ENCODE measurements at regions not wholly inside any gene's neighbourhood (a gene's known extent, or its start where the extent isn't known, plus 50 kb on each side); places are given as distances from the start of the nearest gene placed in this dataset.

DNA sequence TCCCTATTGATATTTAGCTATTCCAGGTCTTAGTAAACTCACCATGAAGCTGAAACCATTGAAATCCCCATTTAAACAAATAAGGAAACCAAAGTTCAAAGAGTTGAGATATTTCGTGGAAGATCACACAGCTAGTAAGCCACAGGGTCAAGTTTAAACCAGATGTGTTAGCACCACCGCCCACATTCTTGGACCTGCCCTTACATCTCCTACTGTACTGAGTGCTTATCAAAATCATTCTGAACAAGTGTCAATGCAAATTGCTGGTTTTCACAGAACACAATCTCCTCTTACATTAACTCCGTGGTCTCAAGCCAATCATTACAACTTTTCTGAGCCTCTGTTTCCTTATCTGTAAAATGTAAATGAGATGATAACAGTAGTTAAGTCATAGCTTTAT lies 676.2 kb downstream of the CDH11 start:
- Histone ChIP-seq H3K9me3 (no peaks in the 10 kb centered on the region), H3K36me3 (ENCODE audit: control insufficient read depth, insufficient read depth, low read length) (no peaks in the 10 kb centered on the region), H3K4me1 (no peaks in the 10 kb centered on the region), H3K4me3 (ENCODE audit: low read depth, low read length) (no peak overlapping the region), H3K27me3 (replicated peaks; ENCODE audit: control insufficient read depth, insufficient read depth, low read length) (no peaks in the 10 kb centered on the region)
- Mint-ChIP-seq H3K36me3 (ENCODE audit: insufficient read depth, unreplicated experiment) (no peaks in the 10 kb centered on the region), H3K4me3 (ENCODE audit: unreplicated experiment) (no peak overlapping the region), H3K4me1 (ENCODE audit: low read depth, unreplicated experiment) (no peaks in the 10 kb centered on the region), H3K27me3 (ENCODE audit: insufficient read depth, unreplicated experiment) (no peaks in the 10 kb centered on the region), H3K9me3 (ENCODE audit: unreplicated experiment) (no peaks in the 10 kb centered on the region), H3K27ac (ENCODE audit: unreplicated experiment) (no peak overlapping the region)
- intact Hi-C loops (cut with micrococcal nuclease; ENCODE audit: unreplicated experiment): no loop called here
- no peak for DNase-seq
- TF ChIP-seq, protein P1, sequence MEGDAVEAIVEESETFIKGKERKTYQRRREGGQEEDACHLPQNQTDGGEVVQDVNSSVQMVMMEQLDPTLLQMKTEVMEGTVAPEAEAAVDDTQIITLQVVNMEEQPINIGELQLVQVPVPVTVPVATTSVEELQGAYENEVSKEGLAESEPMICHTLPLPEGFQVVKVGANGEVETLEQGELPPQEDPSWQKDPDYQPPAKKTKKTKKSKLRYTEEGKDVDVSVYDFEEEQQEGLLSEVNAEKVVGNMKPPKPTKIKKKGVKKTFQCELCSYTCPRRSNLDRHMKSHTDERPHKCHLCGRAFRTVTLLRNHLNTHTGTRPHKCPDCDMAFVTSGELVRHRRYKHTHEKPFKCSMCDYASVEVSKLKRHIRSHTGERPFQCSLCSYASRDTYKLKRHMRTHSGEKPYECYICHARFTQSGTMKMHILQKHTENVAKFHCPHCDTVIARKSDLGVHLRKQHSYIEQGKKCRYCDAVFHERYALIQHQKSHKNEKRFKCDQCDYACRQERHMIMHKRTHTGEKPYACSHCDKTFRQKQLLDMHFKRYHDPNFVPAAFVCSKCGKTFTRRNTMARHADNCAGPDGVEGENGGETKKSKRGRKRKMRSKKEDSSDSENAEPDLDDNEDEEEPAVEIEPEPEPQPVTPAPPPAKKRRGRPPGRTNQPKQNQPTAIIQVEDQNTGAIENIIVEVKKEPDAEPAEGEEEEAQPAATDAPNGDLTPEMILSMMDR (IDR thresholded peaks at IDR 0.05; ENCODE audit: insufficient read depth in 1 of 2, low read depth in 1 of 2, low read length in 1 of 2, severe bottlenecking in 1 of 2, unreplicated experiment in 1 of 2): no peak
- POLR2A ChIA-PET: no interaction called here
- BruUV-seq (replicated peaks): no TSS peak
- CTCF ChIA-PET: no interaction called here

DNA sequence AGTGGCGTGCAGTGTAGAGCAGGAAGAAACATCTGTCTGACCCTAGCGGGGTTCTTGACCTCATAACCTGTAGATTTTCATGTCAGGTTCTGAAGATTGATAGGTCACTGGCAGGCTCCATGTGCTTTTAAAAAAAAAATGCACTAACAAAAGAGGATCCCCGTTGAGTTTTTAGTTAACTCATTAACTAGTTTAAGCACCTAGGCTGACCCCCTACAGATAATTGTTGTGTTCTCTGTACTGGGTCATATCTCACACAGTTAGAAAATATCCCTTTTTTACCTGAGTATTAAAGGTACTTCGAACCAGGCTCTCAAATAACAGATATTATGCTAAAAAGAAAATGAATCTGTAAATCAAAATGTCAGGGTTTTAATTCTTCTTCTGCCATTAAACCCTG lies 676.6 kb downstream of the CDH11 start:
- H3K27ac Mint-ChIP-seq (ENCODE audit: unreplicated experiment): no peak overlapping the region
- H3K9me3 Mint-ChIP-seq (ENCODE audit: unreplicated experiment): no peaks in the 10 kb centered on the region
- BruUV-seq (replicated peaks): no TSS peak
- H3K9me3 ChIP-seq: no peaks in the 10 kb centered on the region
- H3K4me3 Mint-ChIP-seq (ENCODE audit: unreplicated experiment): no peak overlapping the region
- no peaks in the 10 kb centered on the region for H3K4me1 Mint-ChIP-seq (ENCODE audit: low read depth, unreplicated experiment)
- H3K4me1 ChIP-seq: no peaks in the 10 kb centered on the region
- H3K27me3 ChIP-seq (replicated peaks; ENCODE audit: control insufficient read depth, insufficient read depth, low read length): no peaks in the 10 kb centered on the region
- no peaks in the 10 kb centered on the region for H3K27me3 Mint-ChIP-seq (ENCODE audit: insufficient read depth, unreplicated experiment)
- ChIA-PET POLR2A (no interaction called here), CTCF (no interaction called here)
- no peak for DNase-seq
- H3K36me3 Mint-ChIP-seq (ENCODE audit: insufficient read depth, unreplicated experiment): no peaks in the 10 kb centered on the region
- no peaks in the 10 kb centered on the region for H3K36me3 ChIP-seq (ENCODE audit: control insufficient read depth, insufficient read depth, low read length)
- intact Hi-C loops (cut with micrococcal nuclease; ENCODE audit: unreplicated experiment): no loop called here
- TF ChIP-seq, protein P1 (IDR thresholded peaks at IDR 0.05; ENCODE audit: insufficient read depth in 1 of 2, low read depth in 1 of 2, low read length in 1 of 2, severe bottlenecking in 1 of 2, unreplicated experiment in 1 of 2): no peak
- H3K4me3 ChIP-seq (ENCODE audit: low read depth, low read length): no peak overlapping the region

DNA sequence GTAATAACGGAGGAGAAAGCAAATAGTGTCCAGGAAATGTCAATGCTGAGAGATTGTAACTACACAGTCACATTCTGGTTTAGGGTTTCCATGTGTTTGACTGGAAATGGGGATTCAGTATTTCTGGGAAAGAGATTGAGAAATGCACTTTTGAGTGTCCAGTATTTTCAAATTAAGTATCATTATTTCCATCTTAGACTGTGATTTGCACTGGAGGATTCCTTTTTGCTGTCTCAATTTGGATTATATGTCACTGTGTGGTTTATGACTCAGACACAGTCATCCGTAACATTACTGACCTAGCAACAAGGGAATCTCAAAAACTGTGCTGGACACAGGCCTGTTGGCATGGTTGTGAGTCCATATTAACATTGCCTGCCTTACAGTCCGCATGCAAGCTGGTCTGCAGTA lies 681.4 kb downstream of the CDH11 start:
- no peak overlapping the region for H3K4me3 Mint-ChIP-seq (ENCODE audit: unreplicated experiment)
- Histone ChIP-seq H3K36me3 (ENCODE audit: control insufficient read depth, insufficient read depth, low read length) (no peaks in the 10 kb centered on the region), H3K9me3 (no peaks in the 10 kb centered on the region), H3K4me3 (ENCODE audit: low read depth, low read length) (no peak overlapping the region), H3K4me1 (no peaks in the 10 kb centered on the region), H3K27me3 (replicated peaks; ENCODE audit: control insufficient read depth, insufficient read depth, low read length) (no peaks in the 10 kb centered on the region)
- H3K27ac Mint-ChIP-seq (ENCODE audit: unreplicated experiment): no peak overlapping the region
- TF ChIP-seq, protein P1 (IDR thresholded peaks at IDR 0.05; ENCODE audit: insufficient read depth in 1 of 2, low read depth in 1 of 2, low read length in 1 of 2, severe bottlenecking in 1 of 2, unreplicated experiment in 1 of 2): no peak
- no TSS peak for BruUV-seq (replicated peaks)
- ChIA-PET CTCF (no interaction called here), POLR2A (no interaction called here)
- no peaks in the 10 kb centered on the region for H3K4me1 Mint-ChIP-seq (ENCODE audit: low read depth, unreplicated experiment)
- H3K36me3 Mint-ChIP-seq (ENCODE audit: insufficient read depth, unreplicated experiment): no peaks in the 10 kb centered on the region
- intact Hi-C loops (cut with micrococcal nuclease; ENCODE audit: unreplicated experiment): no loop called here
- DNase-seq: no peak
- no peaks in the 10 kb centered on the region for H3K9me3 Mint-ChIP-seq (ENCODE audit: unreplicated experiment)
- H3K27me3 Mint-ChIP-seq (ENCODE audit: insufficient read depth, unreplicated experiment): no peaks in the 10 kb centered on the region
